Eye (tissue), 1 donor: ENCODE measurements at regions not wholly inside any gene's neighbourhood (a gene's known extent, or its start where the extent isn't known, plus 50 kb on each side); places are given as distances from the start of the nearest gene placed in this dataset.

Experiments
- DNase-seq: peaks from one replicate; pipeline ENCODE4 v3.0.0-alpha.2; 2015

DNA sequence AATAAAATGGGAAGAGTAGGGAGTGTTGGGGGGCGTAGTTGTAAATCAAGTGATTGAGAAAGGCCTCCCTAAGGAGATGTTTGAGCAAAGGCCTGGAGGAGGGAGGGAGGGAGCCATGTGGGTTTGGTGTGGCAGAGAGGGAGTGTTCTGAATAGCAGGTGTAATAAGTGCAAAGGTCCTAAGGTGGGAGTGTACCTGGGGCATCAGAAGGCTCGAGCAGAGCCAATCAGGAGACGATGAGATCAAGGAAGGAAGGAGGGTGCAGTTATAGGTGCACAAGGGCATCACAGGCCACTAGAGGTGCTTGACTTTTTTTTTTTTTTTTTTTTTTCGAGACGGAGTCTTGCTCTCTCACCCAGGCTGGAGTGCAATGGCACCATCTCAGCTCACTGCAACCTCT, 77.9 kb upstream of the PLXNC1 start:
- no peak for DNase-seq

DNA sequence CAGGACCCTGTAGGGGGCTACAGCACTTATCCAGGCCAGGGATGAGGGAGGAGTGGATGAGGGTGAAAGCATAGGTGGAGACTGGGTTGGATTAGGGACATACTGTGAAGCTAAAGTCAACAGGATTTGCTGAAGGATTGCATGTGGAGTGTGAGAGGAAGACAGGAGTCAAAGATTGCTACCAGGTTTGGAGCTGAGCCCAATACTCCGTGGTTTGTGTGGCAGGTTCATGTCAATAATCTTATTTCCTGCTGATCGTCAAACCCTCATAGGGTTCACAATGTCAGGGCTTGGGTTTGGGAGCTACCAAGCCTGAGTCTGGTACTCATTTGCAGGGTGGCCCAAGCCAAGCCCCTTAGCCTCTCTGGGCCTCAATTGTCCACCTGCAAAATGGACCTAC, 77.1 kb upstream of the PLXNC1 start:
- no peak for DNase-seq

DNA sequence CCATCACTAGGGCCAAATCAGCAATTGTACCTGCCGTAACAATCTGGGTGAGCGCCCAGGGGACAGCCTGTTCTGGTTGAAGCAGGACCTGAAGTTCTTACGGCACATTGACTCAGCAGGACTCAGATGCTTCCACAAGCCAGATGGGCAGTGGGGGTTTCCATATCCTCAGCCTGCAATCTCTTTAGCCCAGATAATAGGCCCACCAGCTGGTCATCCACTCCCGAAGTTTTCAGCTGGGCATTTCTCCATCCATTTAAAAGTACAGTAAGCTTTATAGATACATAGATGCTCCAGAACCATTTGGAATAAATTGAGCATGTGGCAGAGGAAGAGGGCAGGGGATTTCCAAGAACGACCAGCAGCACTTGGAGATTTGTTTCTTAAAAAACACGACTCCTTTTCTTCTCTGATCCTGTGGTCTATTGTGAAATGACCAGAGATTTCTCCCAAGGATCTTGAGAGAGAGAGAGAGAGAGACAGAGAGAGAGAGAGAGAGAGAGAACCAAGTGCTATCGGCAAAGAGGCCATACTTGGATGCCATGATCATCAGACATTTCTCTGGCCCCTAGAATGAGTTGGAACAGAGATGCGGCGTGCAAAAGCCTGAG, 74.8 kb upstream of the PLXNC1 start:
- peak; percentile 56 for DNase-seq

DNA sequence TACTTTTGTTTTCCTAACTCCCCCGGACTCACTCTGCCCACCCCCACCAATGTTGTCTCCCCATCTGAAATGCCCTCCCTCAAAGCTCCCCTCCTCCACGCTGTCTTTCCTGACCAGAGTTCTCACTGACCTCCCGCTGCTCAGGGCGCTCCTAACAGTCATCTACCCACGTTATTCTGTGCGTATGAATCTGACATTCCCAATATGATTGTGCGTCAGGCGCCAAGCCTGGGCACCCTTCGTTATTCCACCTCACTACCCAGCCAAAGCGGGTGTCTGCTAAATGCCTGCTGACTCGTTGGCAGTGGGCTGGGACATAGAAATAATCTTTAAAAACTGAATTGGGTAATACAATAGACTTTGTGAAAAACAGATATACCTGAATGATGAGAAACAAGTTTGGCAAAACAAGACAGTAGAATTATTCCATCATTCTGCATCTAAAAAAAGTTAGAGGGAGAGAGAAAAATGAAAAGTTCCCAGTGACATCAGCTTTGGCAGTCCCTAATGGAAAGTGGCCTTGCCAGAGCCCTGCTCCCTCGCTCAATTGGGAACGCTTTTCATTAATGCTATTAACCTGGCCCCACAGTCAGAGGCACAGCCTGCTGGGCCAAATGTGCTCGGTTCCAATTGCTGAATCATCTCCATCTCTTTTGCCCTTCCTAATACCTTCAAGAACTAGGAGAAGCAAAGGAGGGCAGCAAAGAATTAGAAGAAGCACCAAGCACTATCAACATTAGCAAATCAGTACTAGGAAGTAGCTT, 74.0 kb upstream of the PLXNC1 start:
- DNase-seq, result no peak

DNA sequence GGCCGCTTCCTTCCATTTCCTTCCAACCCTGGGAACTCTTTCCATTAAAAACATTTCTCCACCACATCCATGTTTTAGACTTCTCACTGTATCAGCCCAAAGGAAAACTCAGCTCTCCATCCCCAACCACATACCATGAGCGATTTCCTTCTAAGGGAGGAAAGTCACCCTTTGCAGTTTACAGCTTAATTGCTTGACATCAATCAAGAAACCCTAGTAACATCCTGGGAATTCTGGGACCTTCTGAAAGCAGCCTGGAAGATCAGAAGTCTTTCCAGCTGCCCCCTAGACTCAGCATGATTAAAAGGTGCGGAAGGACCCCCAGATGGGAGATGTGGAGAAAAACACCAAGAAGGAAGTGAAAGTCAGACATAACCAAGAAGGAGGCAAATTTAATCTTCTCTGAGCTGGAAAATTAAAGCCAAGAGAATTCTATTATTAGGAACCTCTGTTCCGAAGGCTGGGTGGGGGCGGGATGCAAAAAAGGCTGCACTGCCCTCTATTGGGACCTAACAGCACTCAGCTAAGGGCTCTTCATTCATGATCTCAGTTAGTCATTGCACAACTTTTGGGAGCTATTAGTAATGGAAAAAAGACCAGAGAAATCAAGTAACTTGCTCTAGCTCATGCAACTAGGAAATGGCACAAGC, 73.3 kb upstream of the PLXNC1 start:
- DNase-seq, result peak; percentile 75

DNA sequence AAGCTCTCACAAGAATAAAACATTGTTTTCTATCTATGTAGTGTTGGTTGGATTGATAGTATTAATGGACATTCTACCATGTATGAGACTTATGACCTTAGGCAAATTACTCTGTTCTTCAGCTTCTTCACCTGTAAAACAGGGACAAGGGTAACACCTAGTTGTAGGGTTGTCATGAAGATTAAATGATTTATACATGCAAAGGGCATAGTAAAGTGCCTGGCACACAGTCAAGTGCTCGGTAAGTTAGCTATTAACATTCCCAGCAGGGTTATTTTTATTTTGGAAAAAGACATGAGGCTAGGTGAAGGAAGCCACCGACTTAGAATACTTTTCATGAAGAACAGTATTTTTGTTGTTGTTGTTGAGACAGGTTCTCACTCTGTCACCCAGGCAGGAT, 71.2 kb upstream of the PLXNC1 start:
- DNase-seq, result no peak

DNA sequence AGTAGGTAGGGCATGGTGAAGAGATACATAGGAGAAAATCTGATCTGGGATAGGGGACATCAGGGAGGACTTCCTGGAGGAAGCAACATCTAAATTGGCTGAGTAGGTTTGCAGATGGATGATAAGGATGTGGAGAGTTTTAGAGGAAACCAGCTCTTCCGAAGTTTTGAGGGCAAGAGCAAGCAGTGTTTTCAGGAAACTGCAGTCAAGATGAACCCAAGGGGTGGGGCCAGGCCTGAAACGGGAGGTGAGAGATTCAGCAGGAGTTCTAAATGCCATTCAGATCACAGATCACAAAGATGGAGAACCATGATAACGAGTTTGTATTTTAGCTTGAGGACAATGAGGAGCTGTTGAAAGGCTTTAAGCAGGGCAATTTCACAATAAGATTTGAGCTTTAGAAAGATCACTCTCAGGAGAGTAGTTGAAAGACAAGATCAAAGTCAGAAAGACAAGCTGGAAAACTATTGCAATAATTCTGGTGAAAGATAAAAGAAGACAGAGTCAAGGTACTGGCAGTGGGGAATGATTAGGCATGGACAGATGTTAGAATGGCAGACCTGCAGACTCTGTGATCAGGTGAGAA, 70.1 kb upstream of the PLXNC1 start:
- no peak for DNase-seq

DNA sequence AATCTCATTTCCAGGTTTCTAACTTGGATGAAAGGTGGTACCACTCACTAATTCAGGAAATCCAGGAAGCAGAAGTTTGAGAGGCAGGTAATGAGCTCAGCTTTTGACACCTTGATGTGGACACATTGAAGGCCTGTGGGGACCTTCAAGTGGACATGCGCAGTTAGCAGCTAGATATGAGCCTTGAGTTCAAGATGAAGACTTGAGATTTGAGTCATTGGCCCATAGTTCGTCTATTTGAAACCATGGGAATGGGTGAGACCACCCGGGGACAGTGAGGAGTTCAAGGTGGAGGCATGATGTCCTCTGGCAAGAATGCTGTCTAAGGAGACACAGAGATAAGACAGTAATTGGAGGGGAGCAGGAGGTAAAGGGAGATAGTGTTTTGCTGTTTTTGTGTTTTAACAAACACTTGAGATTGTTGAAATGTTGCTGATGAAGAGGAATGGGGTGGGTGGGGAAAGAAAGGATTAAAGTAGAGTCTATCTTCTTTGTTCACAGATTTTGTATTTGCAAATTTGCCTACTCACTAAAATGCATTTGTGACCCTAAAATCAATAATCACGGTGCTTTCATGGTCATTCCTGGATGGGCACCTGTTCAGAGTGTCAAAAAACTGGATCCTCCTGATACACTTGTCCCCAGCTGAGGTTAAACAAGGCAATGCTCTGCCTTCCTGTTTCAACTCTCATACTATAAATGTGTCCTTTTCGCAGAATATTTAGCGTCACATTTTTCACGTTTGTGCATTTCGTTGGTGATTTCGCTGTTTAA, 69.5 kb upstream of the PLXNC1 start:
- no peak for DNase-seq

DNA sequence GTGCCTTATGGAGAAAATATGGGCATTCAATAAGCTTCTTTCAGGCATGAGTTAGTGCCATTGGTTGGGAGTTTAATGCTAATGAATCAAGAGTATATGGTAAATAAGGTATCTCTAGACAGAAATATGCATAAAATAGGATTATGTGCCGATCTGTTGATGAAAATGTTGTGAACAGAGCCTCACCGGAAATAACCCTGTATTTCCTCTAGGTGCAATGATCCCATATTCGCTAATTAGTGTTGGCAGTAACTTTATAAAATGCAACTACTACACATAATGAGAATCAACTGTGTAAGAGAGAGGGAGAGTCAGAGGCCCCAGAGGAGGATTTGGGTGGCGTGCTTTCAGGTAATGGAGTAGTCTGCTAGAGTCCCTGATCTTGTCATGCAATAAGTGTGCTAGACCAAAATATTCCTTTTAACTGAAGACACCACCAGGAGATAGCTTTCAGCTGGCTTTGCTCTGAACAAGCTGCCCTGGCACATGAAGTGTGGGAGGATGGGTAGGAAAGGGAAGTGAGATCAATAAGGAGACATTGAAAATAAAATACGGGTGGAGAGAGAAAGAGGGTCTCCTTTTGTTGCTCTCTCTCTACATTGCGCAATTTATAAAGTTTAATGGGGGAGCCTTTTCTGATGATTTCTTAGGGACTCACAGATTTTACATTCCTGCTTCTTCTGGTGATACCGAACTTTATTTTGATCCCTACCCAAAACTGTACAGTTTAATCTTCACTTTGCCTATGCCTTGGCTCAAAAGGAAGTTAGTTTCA, 68.6 kb upstream of the PLXNC1 start:
- DNase-seq, result no peak

DNA sequence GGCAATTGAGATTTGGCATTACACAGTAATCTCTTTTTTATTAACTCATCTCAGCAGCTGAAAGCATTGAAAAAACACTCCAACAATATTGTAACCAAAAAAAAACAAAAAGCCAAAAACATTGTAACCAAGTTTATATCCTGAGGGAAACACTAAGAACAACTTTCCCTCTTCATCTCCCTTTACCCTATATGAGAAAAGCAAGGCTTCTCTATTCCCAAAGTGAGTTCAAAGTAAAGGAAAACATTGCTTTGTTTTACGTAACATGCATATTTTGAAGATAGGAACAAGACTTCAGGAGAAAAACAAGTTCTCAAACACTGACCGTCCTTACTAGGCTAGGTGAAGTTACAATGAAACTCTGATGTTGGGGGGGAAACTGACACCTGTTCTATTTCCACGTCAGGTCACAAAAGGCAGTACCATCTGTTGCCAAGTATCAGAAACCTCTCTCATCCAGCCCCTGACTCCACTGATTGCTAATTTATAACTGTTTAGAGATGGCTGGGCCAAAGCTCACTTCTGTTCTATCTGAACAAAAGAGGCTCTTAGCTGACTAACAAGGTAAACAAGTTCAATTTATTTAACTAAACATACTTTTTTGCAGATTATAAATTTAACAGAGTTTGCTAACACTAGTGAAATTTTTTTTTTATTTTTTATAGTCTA, 67.9 kb upstream of the PLXNC1 start:
- DNase-seq, result peak; percentile 34

DNA sequence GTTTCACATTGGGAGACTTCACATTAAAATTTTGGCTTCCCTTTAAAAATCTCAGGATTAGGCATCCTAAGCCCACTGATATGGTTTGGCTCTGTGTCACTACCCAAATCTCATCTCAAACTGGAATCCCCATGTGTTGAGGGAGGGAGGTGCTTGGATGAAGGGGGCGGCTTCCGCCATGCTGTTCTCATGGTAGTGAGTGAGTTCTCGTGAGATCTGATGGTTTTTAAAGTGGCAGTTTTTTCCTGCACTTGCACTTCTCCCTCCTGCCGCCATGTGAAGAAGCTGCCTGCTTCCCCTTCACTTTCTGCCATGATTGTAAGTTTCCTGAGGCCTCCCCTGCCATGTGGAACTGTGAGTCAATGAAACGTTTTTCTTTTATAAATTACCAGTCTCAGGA, 65.7 kb upstream of the PLXNC1 start:
- no peak for DNase-seq

DNA sequence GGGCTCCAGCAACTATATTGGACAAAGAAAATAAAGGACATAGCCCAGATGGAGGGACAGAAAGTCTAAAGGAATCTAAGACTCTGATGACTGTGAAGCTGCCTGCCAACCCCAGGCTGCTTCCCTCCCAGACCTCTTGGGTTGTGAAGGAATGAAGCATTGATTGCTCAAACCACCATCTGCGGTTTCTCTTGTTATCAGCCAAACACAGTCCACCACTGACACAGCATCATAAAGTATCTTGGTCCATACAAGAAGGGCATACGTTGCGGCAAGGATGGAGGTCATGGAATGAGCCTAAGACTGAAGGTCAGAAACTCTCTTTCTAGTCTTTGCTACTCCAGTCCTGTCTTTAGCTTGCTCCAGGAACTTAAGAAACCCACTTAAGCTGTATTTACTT, 58.5 kb upstream of the PLXNC1 start:
- DNase-seq, result no peak

DNA sequence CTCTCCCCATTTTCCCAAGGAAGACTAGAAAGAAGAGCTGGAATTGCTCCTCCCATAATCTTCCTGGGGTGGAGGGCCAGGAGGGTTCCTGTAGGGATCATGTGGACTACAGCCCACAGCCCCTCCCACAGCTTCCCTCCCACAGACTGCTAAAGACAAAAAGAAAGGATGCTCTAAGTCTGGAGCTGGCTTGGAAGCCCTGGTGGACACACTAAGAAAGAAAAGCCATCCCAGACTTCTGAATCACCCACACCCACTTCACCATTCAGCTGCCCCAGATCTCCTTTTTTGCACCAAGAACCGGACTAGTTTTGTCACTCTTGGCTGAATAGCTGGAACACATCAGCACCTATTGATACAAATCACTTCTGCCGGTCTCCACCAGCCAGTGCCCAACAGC, 56.8 kb upstream of the PLXNC1 start:
- DNase-seq, result no peak

DNA sequence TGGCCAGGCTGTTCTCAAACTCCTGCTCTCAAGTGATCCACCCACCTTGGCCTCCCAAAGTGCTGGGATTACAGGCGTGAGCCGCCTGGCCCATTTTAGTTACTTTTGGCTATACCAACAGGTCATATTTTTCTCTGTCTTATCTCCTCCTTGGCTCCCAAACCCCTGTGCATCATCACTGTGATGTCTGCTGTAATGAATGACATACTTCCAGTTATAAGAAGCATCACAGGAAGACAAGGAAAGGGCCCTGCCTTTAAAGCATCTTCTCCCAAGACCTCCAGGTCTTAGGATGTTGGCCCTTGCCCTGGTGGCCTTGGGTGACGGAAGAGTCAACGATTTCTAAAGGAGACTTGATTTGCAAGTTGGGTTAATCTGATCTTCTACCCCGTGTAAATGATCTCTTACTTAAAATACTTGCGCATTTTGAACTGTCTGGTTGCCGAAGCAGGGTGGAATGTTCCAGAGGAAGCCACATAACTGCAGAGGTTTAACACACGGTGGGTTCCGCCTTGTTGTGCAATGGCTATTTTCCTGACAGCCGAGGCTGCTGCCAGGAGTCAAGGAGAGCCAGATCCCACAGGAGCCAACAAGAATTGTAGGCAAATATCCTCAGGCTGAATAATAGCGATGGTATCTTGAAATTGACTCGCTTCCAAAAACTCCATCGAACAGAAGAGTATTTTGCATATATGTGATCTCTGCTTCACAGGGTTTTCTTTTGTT, 55.7 kb upstream of the PLXNC1 start:
- peak; percentile 5 for DNase-seq

DNA sequence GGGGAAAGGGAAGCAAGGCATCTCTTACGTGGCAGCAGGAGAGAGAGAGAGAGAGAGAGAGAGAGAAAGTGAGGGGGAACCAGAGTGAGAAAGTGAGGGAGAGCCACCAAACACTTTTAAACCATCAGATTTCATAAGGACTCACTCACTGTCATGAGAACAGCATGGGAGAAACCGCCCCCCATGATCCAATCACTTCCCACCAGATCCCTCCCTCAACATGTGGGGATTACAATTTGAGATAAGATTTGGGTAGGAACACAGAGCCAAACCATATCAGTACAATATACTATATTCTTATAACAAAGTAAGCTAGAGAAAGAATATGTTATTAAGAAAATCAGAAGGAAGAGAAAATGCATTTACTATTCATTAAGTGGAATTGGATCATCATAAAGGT, 53.7 kb upstream of the PLXNC1 start:
- DNase-seq, result no peak

DNA sequence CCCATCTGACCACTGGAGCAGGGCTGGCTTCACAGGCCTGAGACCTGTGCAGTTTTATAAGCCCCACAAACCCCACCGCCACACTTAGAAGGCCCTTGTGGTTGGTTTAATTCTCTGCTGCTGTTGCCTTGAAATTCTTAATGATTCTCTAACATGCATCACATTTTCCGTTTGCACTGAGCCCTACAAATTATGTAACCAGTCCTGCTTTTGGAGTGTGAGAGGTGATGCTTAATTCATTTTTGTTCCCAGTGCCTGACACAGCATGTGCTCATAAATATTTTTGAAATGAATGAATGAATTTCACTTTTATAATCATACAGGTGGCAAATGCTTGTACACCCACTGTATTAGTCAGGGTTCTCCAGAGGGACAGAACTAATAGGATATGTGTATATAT, 52.8 kb upstream of the PLXNC1 start:
- no peak for DNase-seq

DNA sequence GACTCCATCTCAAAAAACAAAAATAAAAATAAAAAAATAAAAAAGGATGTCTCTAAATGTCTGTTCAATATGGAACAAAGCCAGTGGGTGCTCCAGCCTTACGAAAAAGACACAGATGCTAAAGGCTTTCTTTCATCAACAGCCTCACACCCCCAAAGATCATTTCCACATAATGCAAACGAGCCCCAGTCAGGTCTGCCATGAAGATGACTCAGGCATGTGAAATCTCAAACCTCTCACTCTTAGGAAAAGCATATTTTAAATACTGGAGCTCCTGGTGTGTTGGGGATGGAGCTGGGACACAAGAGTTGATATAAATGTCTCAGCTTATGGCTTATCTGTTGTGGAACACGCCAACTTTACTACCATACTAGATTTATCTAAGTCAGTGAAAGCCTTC, 49.9 kb upstream of the PLXNC1 start:
- no peak for DNase-seq
